Heart left ventricle (tissue), 13 donors: ENCODE measurements at regions not wholly inside any gene's neighbourhood (a gene's known extent, or its start where the extent isn't known, plus 50 kb on each side); places are given as distances from the start of the nearest gene placed in this dataset.
"Not testable (repeated sequence)": the region's sequence is repeated elsewhere in the genome, so short reads cannot be mapped to it uniquely, and the experiment has no call there.

ENCODE experiments used
- CTCF ChIP-seq, 12 donors: fragments of 200-600 bp; sonication (generic) in 4 of 12; IDR thresholded peaks; one replicate each; pipeline versions ENCODE4 v1.5.0 to v1.8.0; 2018 to 2022; ENCODE audit warnings: antibody characterized with exemption in 12 of 12, mild to moderate bottlenecking in 5 of 12
- POLR2A ChIP-seq, 2 donors: fragments of 450-650 bp; IDR thresholded peaks; one replicate each; pipeline ENCODE4 v1.6.1; 2017; ENCODE audit warnings: antibody characterized with exemption in 2 of 2, mild to moderate bottlenecking in 2 of 2, moderate library complexity in 2 of 2
- donor health status: ischemic (EF 13 %, LVEDD 7.1; RV severe dilation, severe dysfunction).
- donor health status: DM: no; HTN: yes; CAD: no.
- donor health status: DM: no; HTN: no; CAD: no.
- donor health status: ischemic (EF 25% LVEDD 6.9; RV normal size, moderate dysfunction).
- donor health status: ischemic (EF 25% LVEDD 5.7; RV mildly dilated, moderate dysfunction).
- donor health status: ischemic (EF 35%, LVEDD 5.7; RV mildly dilated, moderate dysfunction).
- donor health status: nonischemic (EF 11% LVEDD 7.7; RV severe dilation, severe dysfunction).
- donor health status: DM: yes; HTN: yes; CAD: no.
- donor health status: PGD.
- donor health status: ischemic (EF 29% LVEDD 5.4; RV normal size, mild dysfunction).
- donor health status: nonischemic (EF 23%, LVEDD 6.1; RV moderate dilation, normal function).

- TF ChIP-seq POLR2A, CTCF (IDR thresholded peaks at IDR 0.05): not testable (repeated sequence)
These were observed 163.8 kb upstream of the ZNF658 start for GRCh38 chr9:66736686-66737085.
